NCI-H345 treated with DMSO at 0.1 percent for 48 hours (cell line): ENCODE measurements at regions not wholly inside any gene's neighbourhood (a gene's known extent, or its start where the extent isn't known, plus 50 kb on each side); places are given as distances from the start of the nearest gene placed in this dataset.

Experiments used
- DNase-seq: peaks from one replicate; lab custom pipeline; 2025; ENCODE audit not compliant: unreplicated experiment; lab: John Stamatoyannopoulos, UW

- DNase-seq = no peak
Observed at GRCh38 chr15:79230766-79231165, 51.8 kb upstream of the ANKRD34C start.

- no peak for DNase-seq
Observed at GRCh38 chr15:79222808-79223207, 59.7 kb upstream of the ANKRD34C start.

- no peak for DNase-seq
Observed at GRCh38 chr15:79221696-79222095, 60.8 kb upstream of the ANKRD34C start.

GRCh38 chr15:79219393-79220056 is 63.0 kb upstream of the ANKRD34C start:
- no peak for DNase-seq

GRCh38 chr15:79218588-79219200 is 63.8 kb upstream of the ANKRD34C start:
- DNase-seq = no peak

GRCh38 chr15:79213650-79214049 is 68.9 kb upstream of the ANKRD34C start:
- no peak for DNase-seq

GRCh38 chr15:79212589-79213157 is 69.8 kb upstream of the ANKRD34C start:
- no peak for DNase-seq

- no peak for DNase-seq
Observed at GRCh38 chr15:79211481-79211880, 71.0 kb upstream of the ANKRD34C start.

GRCh38 chr15:79209690-79210089 is 72.8 kb upstream of the ANKRD34C start:
- DNase-seq = no peak

- DNase-seq = no peak
Observed at GRCh38 chr15:79209116-79209515, 73.4 kb upstream of the ANKRD34C start.

- DNase-seq = no peak
Observed at GRCh38 chr15:79208179-79208578, 74.3 kb upstream of the ANKRD34C start.

- no peak for DNase-seq
Observed at GRCh38 chr15:79206940-79207339, 75.6 kb upstream of the ANKRD34C start.

GRCh38 chr15:79204886-79205675 is 77.4 kb upstream of the ANKRD34C start:
- DNase-seq = no peak

- DNase-seq = no peak
Observed at GRCh38 chr15:79198461-79198860, 84.1 kb upstream of the ANKRD34C start.

GRCh38 chr15:79197285-79197684 is 85.2 kb upstream of the ANKRD34C start:
- no peak for DNase-seq

GRCh38 chr15:79195802-79196201 is 86.7 kb upstream of the ANKRD34C start:
- DNase-seq = no peak

- no peak for DNase-seq
Observed at GRCh38 chr15:79195239-79195638, 87.3 kb upstream of the ANKRD34C start.

- no peak for DNase-seq
Observed at GRCh38 chr15:79194386-79194785, 88.1 kb upstream of the ANKRD34C start.

GRCh38 chr15:79193549-79193948 is 89.0 kb upstream of the ANKRD34C start:
- DNase-seq = no peak

GRCh38 chr15:79193103-79193502 is 89.4 kb upstream of the ANKRD34C start:
- DNase-seq = no peak

- no peak for DNase-seq
Observed at GRCh38 chr15:79192462-79193036, 90.0 kb upstream of the ANKRD34C start.
